ENCODE measurements at regions not wholly inside any gene's neighbourhood (a gene's known extent, or its start where the extent isn't known, plus 50 kb on each side); places are given as distances from the start of the nearest gene placed in this dataset.

DNA sequence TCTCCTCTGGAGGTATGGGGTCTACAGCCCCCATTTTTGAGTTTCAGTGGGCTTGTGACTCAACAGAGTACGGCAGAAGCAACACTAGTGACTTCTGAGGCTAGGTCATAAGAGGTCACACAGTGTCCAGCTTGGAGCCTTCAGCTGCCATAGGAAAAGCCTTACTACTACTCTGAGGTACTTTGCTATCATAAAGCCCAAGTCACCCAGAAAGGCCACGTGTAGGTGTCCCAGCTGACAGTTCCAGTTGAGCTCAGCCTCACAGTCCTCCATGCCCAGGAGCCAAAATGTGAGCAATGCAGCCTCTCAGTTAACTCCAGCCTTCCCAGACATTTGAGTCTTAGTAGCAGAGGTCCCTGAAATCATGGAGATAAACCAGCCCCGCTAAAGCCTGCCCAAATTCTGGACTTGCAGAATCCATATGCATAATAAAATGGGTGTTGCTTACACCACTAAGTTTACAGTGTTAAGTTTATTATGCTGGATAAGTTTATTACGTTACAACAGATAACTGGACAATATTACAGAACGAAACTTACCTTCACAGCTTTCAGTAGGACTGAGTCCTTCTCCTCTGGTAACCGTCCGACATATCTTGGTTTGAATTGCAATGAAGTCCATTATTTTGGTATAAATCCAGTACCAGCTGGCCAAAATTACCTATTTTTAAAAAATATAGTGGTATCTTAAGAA is 181.1 kb downstream of the AVL9 start:
- TF ChIP-seq GATA3 (IDR thresholded peaks at IDR 0.05; ENCODE audit: low read depth, low read length) (no peak), GATA2 (IDR thresholded peaks at IDR 0.05; ENCODE audit: low read depth, low read length) (no peak)
